SH-SY5Y (cell line): ENCODE measurements at regions not wholly inside any gene's neighbourhood (a gene's known extent, or its start where the extent isn't known, plus 50 kb on each side); places are given as distances from the start of the nearest gene placed in this dataset.

Source experiments
- GATA2 ChIP-seq: IDR thresholded peaks from 2 replicates; pipeline ENCODE4 v1.6.1; 2011; ENCODE audit warnings: mild to moderate bottlenecking, low read depth, low read length
- GATA3 ChIP-seq: IDR thresholded peaks from 2 replicates; pipeline ENCODE4 v1.6.1; 2011; ENCODE audit warnings: low read depth, mild to moderate bottlenecking, low read length, moderate library complexity

GRCh38 chr13:107421028-107421427 lies 794.3 kb downstream of the LIG4 start:
- TF ChIP-seq GATA3 (no peak), GATA2 (no peak)
